NCI-H146 (cell line): ENCODE measurements at regions not wholly inside any gene's neighbourhood (a gene's known extent, or its start where the extent isn't known, plus 50 kb on each side); places are given as distances from the start of the nearest gene placed in this dataset.
A peak's percentile ranks its signal among the peaks of the same experiment; 100 is the strongest.

Source experiments
- DNase-seq: peaks from one replicate; lab custom pipeline; 2025; lab: John Stamatoyannopoulos, UW

DNA sequence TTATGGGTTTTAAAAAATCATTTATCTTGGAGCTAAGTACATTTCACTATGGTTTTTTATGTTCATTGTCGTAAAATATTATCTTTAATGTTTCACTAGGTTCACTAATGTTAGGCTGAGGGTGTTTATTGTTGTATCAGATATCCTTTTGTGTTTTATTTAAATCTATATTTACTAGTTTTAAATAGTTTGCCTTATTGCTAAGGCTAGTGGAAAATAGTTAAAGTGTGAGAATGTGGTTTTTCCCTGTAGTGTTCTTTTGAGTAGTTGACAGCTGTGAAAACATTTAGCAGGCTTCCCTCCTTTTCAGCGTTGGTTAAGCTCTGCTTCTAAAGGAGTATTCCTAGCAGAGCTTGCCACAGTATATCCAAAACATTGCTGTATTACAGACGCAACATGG lies 139.0 kb downstream of the TM9SF2 start:
- DNase-seq: no peak

DNA sequence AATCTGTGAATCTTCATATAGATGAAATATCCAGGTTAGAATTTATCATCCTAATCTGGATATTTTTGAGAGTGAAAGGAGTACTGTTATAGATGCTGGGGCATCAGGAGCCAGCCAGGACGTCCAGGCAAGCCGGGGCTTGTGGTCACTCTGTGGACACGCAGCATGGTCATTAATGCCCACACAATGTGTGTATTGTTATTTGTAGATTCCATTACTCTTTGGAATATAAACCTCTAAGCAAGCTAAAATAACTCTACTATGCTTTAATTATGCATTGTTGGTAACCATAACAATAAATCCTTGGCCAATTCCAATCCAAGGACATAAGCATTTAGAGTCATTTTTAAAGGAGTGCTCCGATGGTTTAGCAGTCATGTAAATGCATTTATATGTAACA lies 137.9 kb downstream of the TM9SF2 start:
- DNase-seq: no peak

- DNase-seq: no peak
Measured at GRCh38 chr13:99636728-99637353, 135.6 kb downstream of the TM9SF2 start.

DNA sequence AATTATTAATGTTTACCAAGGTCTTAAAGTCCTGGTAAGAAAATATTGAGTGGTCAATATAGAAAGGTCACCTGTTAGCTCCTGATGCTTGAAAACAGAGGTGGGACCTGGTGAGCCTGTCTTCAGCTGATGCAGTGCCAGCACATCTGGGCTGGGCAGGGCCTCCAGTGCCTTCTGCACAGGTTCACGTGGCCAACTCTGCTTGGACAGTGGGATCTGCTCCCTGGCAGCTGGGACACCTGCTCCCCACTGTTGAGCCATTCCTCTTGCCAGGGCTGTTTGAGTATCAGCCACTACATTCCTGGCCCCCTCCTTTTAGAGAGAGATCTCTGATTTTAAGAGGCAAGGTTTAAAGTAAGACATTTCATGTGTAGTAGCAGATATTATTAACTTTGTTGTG lies 135.0 kb downstream of the TM9SF2 start:
- no peak for DNase-seq

DNA sequence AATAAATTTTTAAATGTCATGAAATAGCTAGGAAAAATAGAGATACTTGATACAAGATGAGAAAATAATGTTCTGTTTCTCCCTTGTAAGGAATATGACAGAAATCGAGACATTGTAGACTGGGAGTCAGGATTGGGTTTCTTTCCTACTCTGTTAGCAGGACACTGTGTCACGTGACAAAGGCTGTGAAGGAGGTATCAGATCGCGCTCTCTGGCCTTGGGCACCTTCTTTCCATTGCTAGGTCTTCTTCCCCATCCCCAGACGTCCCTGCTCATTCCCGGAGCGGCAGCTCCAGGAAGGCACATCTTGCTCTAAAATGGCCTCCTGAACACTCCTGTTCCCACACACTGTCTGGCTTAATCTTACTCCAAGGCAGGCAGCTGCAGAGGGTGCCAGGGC lies 133.4 kb downstream of the TM9SF2 start:
- no peak for DNase-seq

- DNase-seq: no peak
Measured at GRCh38 chr13:99630269-99630898, 129.1 kb downstream of the TM9SF2 start.

DNA sequence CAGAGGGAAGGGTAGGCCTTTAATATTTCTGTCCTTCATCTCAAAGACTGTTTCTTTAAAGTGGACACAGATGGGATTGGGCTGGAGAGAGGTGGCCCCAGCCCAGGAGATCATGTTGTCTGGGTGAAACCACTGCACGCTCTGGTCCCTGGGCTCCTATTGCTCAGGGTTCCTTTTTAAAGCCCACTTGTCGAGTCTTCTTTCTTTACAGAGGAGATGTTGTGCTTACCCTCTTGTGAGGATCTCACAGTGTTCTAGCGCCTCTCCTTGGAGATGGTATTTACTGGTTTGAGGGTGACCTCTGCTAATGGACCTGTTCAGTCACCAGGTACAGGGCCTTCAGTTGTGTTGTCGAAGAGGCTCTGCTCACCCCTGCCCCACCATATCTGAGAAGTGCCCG lies 128.4 kb downstream of the TM9SF2 start:
- DNase-seq: no peak

DNA sequence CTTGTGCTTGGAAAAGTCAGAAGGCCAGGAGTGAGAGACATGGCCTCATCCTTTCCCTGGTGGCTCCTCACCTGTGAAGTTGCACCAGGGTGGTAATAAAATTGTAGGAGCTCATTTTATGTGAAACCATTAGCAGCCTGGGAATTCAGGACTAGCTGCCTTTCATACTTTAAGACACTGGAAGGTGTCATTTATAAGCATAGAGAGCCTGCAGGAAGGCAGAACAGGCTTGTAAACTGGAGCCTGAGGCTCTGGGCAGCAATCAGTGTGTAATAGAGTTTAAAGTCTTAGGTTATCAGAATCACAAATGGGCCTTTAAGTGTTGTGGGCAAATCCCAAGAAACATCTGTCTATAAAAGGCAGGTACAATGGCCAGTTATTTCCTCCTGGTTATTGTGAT lies 127.2 kb downstream of the TM9SF2 start:
- DNase-seq: no peak

DNA sequence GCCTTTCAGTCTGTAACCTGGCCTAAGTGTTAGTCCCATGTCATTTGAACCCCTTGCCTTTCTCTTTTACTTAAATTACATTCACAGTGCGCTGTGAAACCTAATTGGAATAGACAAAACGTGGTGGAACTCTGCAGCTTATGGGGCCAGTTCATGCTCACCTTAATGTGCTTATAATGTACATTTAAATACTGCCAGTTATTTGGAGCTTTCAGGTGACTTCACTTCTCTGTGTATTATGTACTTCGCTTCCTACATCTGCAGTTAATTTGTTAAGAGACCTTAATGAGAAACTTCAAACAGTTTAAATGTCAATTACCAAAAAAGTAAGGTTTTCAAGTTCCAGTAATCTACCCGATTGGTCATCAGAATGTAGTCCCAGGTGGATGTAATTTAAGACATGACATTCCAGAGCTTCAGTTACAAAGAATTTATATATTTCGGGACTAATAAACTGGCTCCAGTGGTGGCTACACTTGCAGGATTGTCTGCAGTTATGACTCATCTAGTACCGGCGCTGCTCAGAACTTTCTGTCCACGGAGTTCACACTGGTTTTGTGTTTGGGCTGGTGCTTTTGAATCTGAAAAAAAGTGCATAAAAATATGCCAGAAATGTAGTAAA lies 125.3 kb downstream of the TM9SF2 start:
- DNase-seq: no peak

- DNase-seq: no peak
Measured at GRCh38 chr13:99624936-99625540, 123.8 kb downstream of the TM9SF2 start.

DNA sequence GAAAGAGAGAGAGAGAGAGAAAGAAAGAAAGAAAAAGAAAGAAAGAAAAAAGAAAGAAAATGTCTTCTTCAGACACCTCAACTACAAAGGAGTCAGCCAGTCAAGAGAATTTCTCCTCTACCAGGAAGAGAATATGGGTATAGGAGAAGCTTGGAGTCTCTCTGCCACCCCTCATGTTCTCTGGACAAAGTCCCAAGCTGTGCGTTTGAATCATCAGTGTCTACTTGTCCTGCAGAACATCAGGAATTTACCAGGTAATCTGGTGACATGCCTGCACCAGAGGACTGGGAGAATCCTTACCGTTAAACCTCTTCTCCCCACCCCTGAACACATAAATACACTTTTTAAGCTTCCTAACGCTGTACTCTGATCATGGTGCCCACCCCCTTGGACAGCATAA lies 119.5 kb downstream of the TM9SF2 start:
- no peak for DNase-seq

- no peak for DNase-seq
Measured at GRCh38 chr13:99619207-99619606, 117.9 kb downstream of the TM9SF2 start.

DNA sequence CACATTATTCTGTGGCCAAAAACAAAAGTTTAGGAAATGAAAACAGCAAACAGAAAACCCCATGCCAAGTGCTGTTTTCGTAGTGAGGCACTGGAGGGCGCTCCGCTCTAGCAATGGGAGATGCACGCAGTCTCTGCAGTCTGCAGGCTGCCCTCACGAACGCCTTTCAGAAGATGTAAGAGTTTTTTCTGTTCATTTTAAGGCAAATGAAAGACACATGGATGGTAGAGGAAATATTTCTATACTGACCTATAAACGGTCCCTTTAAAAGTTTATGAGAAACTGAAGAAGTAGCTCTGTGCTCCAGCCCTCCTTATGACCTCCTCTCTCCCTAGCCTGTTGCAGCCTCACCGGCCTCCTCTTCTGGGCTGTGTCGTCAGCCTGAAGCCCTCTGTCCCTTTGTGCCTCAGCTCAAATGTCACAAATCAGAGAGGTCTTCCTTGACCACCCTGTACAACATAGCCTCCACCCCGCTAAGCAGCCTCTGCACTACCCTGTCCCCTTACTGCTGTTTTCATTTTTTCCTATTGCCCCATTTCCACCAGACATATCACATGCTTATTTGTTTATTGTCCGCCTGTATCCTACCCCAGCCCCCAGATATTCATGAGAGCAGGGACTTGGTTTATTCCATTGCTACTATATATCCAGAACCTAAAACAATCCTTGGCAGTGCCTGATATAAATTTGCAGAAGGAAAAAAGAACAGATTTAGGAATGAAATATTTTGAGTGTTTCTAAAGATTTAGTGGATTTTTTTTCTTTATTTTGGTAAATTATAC lies 116.4 kb downstream of the TM9SF2 start:
- peak; percentile 27 for DNase-seq

GRCh38 chr13:99614465-99614885 lies 113.2 kb downstream of the TM9SF2 start:
- peak; percentile 74 for DNase-seq
